GM23338 (cell line): ENCODE measurements at regions not wholly inside any gene's neighbourhood (a gene's known extent, or its start where the extent isn't known, plus 50 kb on each side); places are given as distances from the start of the nearest gene placed in this dataset.

ENCODE experiments used
- CTCF ChIP-seq, 2 experiments: fragments of 200-600 bp in 1 of 2; sonication (generic) in 1 of 2; conservative IDR thresholded peaks; 2 replicates each; pipeline versions ENCODE4 v1.5.1 to v1.6.1; 2016 to 2017; ENCODE audit warnings: antibody characterized with exemption in 2 of 2, low read depth in 2 of 2, mild to moderate bottlenecking in 2 of 2, moderate library complexity in 1 of 2
- EZH2 ChIP-seq: fragments of 200-600 bp; sonication (generic); IDR thresholded peaks from one replicate; pipeline ENCODE4 v1.8.0; 2017; ENCODE audit warnings: antibody characterized with exemption, mild to moderate bottlenecking, low read depth; ENCODE audit not compliant: unreplicated experiment
- EZH2phosphoT487 ChIP-seq: fragments of 200-600 bp; sonication (generic); IDR thresholded peaks from one replicate; pipeline ENCODE4 v1.8.1; 2018; ENCODE audit warnings: antibody characterized with exemption; ENCODE audit not compliant: unreplicated experiment
- JUNB ChIP-seq: IDR thresholded peaks from one replicate; pipeline ENCODE4 v1.6.1; 2016; ENCODE audit warnings: antibody characterized with exemption; ENCODE audit not compliant: unreplicated experiment
- NANOG ChIP-seq: IDR thresholded peaks from 2 replicates; pipeline ENCODE4 v1.6.1; 2016; ENCODE audit warnings: antibody characterized with exemption, borderline replicate concordance
- POLR2AphosphoS5 ChIP-seq: IDR thresholded peaks from 2 replicates; pipeline ENCODE4 v1.6.1; 2016; ENCODE audit warnings: antibody characterized with exemption, low read depth
- REST ChIP-seq: IDR thresholded peaks from one replicate; pipeline ENCODE4 v1.6.1; 2018; ENCODE audit warnings: antibody characterized with exemption; ENCODE audit not compliant: unreplicated experiment
- STAT1 ChIP-seq: IDR thresholded peaks from one replicate; pipeline ENCODE4 v1.6.1; 2016; ENCODE audit warnings: antibody characterized with exemption; ENCODE audit not compliant: unreplicated experiment

- TF ChIP-seq EZH2: no peak
- TF ChIP-seq CTCF (conservative IDR thresholded peaks at IDR 0.05; ENCODE audit: low read depth in 2 of 2): no peak
- TF ChIP-seq STAT1: no peak
- TF ChIP-seq EZH2phosphoT487: no peak
- no peak for TF ChIP-seq JUNB
- no peak for TF ChIP-seq NANOG
- TF ChIP-seq POLR2AphosphoS5: no peak
- no peak for TF ChIP-seq REST
Measured at GRCh38 chr21:35678393-35678792, 381.9 kb downstream of the SETD4 start.
